22Rv1 (cell line): ENCODE measurements at regions not wholly inside any gene's neighbourhood (a gene's known extent, or its start where the extent isn't known, plus 50 kb on each side); places are given as distances from the start of the nearest gene placed in this dataset.

ENCODE experiments used
- H3K27ac ChIP-seq: fragments of 450-650 bp; 2 replicates; pipeline ENCODE4 v1.5.1; 2017
- CTCF ChIP-seq: fragments of 450-650 bp; IDR thresholded peaks from 2 replicates; pipeline ENCODE4 v1.5.1; 2017; ENCODE audit warnings: mild to moderate bottlenecking
- ZFX ChIP-seq: fragments of 450-650 bp; IDR thresholded peaks from 2 replicates; pipeline ENCODE4 v1.6.1; 2017; ENCODE audit warnings: antibody characterized with exemption, borderline replicate concordance

DNA sequence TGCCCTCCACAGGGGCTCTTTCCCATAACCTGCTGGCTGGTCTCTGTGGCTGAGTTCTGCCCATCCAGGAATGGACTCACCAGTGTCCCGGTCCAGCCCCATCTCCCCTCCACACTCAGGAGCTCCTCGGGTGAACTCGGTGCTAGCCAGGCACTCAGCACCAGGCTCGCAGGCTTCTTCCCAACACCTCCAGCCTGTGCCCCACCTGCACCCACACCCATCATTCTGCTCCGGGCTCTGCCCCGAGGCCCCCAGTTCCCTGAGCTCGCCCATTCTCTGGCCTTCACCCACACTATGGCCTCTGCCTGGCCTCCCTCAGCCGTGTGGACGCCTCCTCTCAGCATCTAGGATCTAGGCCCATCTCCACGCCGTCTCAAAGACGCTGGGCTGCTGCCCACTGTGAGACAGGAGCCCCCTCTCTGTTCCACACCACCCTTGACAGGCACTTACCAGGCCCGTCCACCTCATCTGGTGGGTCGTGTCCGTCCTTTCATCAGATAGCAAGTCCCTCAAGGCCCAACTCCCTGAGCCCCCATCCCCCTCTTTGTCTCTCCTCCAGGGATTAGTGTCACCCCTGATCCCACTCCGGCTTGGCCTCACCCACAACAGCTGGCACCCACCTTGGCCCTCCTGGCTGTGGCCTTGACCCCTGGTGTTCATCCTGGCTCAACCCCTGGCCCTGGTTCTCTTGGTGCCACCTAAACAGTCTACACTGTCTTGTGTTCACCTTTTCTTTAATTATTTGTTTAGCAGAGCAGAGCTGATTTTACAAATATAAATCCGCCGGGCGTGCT lies 76.0 kb upstream of the FAM20C start:
- TF ChIP-seq CTCF, result no peak
- no peak for TF ChIP-seq ZFX
- H3K27ac ChIP-seq, result no peak overlapping the region

GRCh38 chr7:117836-118614 lies 74.3 kb upstream of the FAM20C start:
- H3K27ac ChIP-seq, result no peak overlapping the region

DNA sequence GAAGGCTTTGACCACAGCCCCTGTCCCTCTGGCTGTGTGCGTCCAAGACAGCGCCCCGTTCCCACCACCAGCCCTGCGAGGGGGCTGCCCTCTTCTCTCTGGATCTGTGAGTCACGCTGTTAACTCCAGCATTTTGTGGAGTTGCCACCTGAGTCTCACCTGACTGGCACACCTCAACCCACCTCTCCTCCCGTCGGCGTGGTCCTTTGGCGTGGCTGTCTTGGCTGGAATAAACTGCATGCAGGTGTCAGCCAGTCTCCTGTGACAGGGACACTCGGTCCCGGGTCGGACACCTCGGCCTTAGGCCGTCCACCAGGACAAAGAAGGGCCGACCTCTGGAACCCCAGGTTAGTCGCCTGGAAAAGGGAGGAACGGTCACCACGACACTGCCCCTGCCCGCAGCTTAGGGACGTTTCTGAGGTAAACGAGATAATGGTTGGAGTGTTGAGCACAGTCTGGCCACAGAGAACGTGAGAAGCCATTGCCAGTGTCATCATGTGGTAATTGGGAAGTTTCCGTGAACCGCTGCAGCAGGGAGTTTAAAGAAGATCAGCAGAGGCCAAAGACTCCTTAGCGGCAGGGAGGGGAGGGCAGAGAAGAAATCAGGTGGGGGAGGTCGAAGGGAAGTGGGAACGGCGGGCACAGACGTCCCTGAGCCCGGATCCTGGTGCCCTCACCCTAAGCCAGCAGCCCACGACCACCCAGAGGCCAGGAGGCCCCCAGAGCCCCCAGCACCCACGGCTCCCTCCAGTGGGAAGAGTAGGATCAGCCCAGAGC lies 73.6 kb upstream of the FAM20C start:
- H3K27ac ChIP-seq, result no peak overlapping the region
- TF ChIP-seq CTCF (no peak), ZFX (no peak)

More at GRCh38 chr7:117836-118614, 74.3 kb upstream of the FAM20C start:
- no peak for TF ChIP-seq ZFX
- TF ChIP-seq CTCF, result no peak

DNA sequence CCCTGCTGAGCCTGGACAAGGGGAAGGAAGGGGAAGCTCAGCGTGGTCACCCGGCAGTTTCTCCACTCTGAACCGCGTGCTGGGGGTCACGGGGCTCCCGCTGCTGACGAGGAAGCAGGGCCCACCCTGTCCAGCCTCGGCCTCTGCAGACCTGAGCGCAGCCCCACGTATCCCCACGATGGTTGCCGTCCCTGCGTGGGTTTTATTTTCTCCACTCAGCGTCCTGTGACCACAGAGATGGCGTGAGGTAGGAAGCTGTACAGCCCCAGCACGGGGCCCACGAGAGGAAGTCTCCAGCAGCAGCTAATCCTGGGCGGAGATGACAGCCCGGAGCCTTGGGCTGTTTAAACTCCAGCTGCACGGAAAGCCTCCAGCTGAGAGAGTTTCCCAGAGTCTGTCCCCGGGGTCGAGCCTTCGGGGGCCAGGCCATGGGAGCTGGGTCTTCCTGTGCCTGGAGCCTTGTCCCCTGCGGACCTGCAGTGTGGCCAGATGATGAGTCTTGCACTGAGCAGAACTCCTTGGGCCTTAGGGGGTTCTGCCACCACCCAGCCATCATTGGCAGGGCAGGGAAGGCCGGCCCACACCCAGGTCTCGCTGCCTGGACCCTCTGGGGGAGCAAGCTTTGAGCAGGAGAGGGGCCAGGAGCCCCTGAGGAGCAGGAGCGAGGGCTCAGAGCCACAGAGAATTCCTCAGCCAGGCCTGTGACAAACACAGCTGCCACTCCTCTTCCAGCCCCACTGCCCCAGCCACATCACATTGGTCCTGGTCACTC lies 72.8 kb upstream of the FAM20C start:
- no peak for TF ChIP-seq CTCF
- H3K27ac ChIP-seq, result no peak overlapping the region

- TF ChIP-seq CTCF (no peak), ZFX (no peak)
- no peak overlapping the region for H3K27ac ChIP-seq
Measured at GRCh38 chr7:120164-120991, 72.0 kb upstream of the FAM20C start.

DNA sequence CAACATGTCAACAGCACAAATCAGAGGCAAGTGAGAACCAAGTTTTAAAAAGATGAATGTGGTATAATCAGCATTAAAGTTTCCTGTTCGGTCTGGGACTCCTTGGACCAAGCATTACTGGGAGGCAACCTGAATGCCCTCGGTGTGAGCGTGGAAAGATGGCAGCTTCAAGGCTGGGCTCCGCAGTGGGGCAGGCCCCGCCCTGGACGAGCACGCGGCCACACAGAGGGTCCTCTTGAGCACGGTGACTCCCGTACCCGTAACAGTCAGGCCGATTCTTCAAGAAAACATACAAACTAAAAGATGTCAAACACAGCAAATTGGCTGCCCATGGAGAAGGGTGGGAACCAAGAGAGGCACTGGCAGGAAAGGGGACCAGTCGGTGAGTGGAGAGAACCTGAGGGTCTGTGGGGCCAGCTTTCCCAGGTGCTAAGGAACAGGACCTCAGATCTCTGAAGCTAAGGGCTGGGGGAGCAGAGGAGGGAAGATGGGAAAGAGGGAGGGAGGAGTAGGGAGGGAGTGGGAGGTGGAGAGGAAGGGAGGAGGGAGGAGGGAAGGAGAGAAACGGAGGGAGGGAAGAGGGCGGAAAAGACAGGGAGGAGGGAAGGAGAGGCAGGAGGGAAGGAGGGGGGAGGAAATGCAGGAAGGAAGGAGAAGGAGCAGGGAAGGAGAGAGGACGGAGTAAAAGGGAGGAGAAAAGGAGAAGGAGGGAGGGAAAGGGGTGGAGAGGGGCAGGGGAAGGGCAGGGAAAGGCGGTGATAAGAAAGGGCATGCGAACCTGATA lies 71.2 kb upstream of the FAM20C start:
- no peak overlapping the region for H3K27ac ChIP-seq
- TF ChIP-seq ZFX (no peak), CTCF (no peak)
